DOHH2 (cell line): ENCODE measurements at regions not wholly inside any gene's neighbourhood (a gene's known extent, or its start where the extent isn't known, plus 50 kb on each side); places are given as distances from the start of the nearest gene placed in this dataset.

Source experiments
- H3F3A ChIP-seq: fragments of 200-600 bp; sonication (generic), shearing (Covaris generic); 2 replicates; pipeline ENCODE4 v1.6.0; 2016; ENCODE audit warnings: antibody characterized with exemption, mild to moderate bottlenecking; ENCODE audit not compliant: control insufficient read depth, insufficient read depth
- H3K27ac ChIP-seq: fragments of 200-600 bp; sonication (generic); 2 replicates; pipeline ENCODE4 v1.5.1; 2014; ENCODE audit warnings: low read depth, mild to moderate bottlenecking, low read length, moderate library complexity
- H3K27me3 ChIP-seq: fragments of 200-600 bp; sonication (generic); 2 replicates; pipeline ENCODE4 v1.6.1; 2014; ENCODE audit warnings: mild to moderate bottlenecking, low read length, mixed read lengths; ENCODE audit not compliant: control insufficient read depth
- H3K36me3 ChIP-seq: fragments of 200-600 bp; sonication (generic); 2 replicates; pipeline ENCODE4 v1.6.1; 2014; ENCODE audit warnings: mild to moderate bottlenecking, low read length, moderate library complexity, mixed read lengths; ENCODE audit not compliant: control insufficient read depth
- H3K4me1 ChIP-seq: fragments of 200-600 bp; sonication (generic); 2 replicates; pipeline ENCODE4 v1.6.1; 2014; ENCODE audit warnings: mild to moderate bottlenecking, low read length, mixed read lengths; ENCODE audit not compliant: control insufficient read depth
- H3K4me2 ChIP-seq: fragments of 200-600 bp; sonication (generic); 2 replicates; pipeline ENCODE4 v1.6.0; 2014; ENCODE audit warnings: mild to moderate bottlenecking, low read length, moderate library complexity
- H3K4me3 ChIP-seq: fragments of 200-600 bp; sonication (generic); 2 replicates; pipeline ENCODE4 v1.5.1; 2014; ENCODE audit warnings: mild to moderate bottlenecking, low read length, mixed read lengths
- H3K79me2 ChIP-seq: fragments of 200-600 bp; sonication (generic); 2 replicates; pipeline ENCODE4 v1.6.1; 2014; ENCODE audit warnings: mild to moderate bottlenecking, low read length, mixed read lengths; ENCODE audit not compliant: control insufficient read depth
- H3K9me2 ChIP-seq: fragments of 200-600 bp; sonication (generic); replicated peaks from 2 replicates; pipeline ENCODE4 v1.6.1; 2014; ENCODE audit warnings: mild to moderate bottlenecking, low read length, mixed read lengths; ENCODE audit not compliant: control insufficient read depth
- H3K9me3 ChIP-seq: fragments of 200-600 bp; sonication (generic); 2 replicates; pipeline ENCODE4 v1.6.1; 2014; ENCODE audit warnings: antibody characterized with exemption, low read length, mixed read lengths; ENCODE audit not compliant: control insufficient read depth, insufficient read depth
- H4K20me1 ChIP-seq: fragments of 200-600 bp; sonication (generic); 2 replicates; pipeline ENCODE4 v1.6.0; 2014; ENCODE audit warnings: low read depth, mild to moderate bottlenecking, antibody characterized with exemption, low read length, moderate library complexity; ENCODE audit not compliant: control insufficient read depth, insufficient read depth
- EZH2phosphoT487 ChIP-seq: fragments of 200-600 bp; sonication (generic); IDR thresholded peaks from 2 replicates; pipeline ENCODE4 v1.6.1; 2017; ENCODE audit warnings: borderline replicate concordance, mild to moderate bottlenecking, antibody characterized with exemption, low read length, moderate library complexity, mixed read lengths
- TF ChIP-seq, protein P1 (sequence below): fragments of 200-600 bp; sonication (generic); IDR thresholded peaks from one replicate; pipeline ENCODE4 v1.5.1; 2014; ENCODE audit warnings: antibody characterized with exemption, mild to moderate bottlenecking, low read depth, low read length; ENCODE audit not compliant: poor library complexity, severe bottlenecking

- Histone ChIP-seq H3K79me2 (no peaks in the 10 kb centered on the region), H3K27me3 (no peaks in the 10 kb centered on the region), H3K4me3 (no peak overlapping the region), H3K27ac (no peak overlapping the region), H4K20me1 (no peaks in the 10 kb centered on the region), H3K36me3 (no peaks in the 10 kb centered on the region), H3K9me2 (no peaks in the 10 kb centered on the region), H3K9me3 (no peaks in the 10 kb centered on the region), H3K4me1 (no peaks in the 10 kb centered on the region), H3K4me2 (no peak overlapping the region), H3F3A (no peaks in the 10 kb centered on the region)
- TF ChIP-seq, protein P1, sequence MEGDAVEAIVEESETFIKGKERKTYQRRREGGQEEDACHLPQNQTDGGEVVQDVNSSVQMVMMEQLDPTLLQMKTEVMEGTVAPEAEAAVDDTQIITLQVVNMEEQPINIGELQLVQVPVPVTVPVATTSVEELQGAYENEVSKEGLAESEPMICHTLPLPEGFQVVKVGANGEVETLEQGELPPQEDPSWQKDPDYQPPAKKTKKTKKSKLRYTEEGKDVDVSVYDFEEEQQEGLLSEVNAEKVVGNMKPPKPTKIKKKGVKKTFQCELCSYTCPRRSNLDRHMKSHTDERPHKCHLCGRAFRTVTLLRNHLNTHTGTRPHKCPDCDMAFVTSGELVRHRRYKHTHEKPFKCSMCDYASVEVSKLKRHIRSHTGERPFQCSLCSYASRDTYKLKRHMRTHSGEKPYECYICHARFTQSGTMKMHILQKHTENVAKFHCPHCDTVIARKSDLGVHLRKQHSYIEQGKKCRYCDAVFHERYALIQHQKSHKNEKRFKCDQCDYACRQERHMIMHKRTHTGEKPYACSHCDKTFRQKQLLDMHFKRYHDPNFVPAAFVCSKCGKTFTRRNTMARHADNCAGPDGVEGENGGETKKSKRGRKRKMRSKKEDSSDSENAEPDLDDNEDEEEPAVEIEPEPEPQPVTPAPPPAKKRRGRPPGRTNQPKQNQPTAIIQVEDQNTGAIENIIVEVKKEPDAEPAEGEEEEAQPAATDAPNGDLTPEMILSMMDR = no peak
- no peak for TF ChIP-seq EZH2phosphoT487
Measured at GRCh38 chr18:43501099-43501498, 223.8 kb upstream of the SYT4 start.

GRCh38 chr18:43506935-43507334 lies 229.6 kb upstream of the SYT4 start:
- H3K4me3 ChIP-seq = no peak overlapping the region
- no peaks in the 10 kb centered on the region for H3K36me3 ChIP-seq
- no peak overlapping the region for H3K27ac ChIP-seq
- H4K20me1 ChIP-seq = no peaks in the 10 kb centered on the region
- no peak for TF ChIP-seq EZH2phosphoT487
- TF ChIP-seq, protein P1 = no peak
- no peaks in the 10 kb centered on the region for H3K4me1 ChIP-seq
- peaks cover 10% of the 10 kb centered on the region; the same call in 1 of the 2 replicates for H3K9me3 ChIP-seq
- H3K4me2 ChIP-seq = no peak overlapping the region
- H3K9me2 ChIP-seq = no peaks in the 10 kb centered on the region
- H3K27me3 ChIP-seq = no peaks in the 10 kb centered on the region
- H3K79me2 ChIP-seq = no peaks in the 10 kb centered on the region
- no peaks in the 10 kb centered on the region for H3F3A ChIP-seq

DNA sequence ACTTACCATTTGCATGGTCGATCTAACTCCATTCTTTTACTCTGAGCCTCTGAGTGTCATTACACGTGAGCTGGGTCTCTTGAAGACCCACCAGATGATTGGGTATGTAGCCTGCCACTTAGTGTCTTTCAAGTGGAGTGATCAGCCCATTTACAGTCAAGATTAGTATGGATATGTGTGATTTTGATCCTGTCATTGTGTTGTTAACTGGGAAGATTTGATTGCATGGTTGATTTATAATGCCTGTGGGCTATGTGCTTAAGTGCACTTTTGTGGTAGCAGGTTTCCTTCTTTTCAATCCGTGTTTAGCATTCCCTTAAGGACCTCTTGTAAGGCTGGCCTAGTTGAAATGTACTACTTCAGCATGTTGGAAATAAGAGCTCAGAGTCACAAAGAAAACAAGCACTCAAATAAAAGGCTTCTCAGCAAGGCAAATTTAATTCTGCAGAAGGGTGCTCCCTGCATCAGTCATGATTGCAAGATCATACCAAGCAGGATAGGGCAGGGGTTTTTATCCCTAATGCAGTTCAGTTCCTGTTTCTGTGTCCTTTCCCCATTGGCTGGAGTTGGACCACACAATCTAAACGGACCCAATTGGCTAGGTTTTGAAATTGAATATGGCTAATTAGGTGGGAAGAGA lies 230.7 kb upstream of the SYT4 start:
- no peak overlapping the region for H3K27ac ChIP-seq
- H3F3A ChIP-seq = no peaks in the 10 kb centered on the region
- H3K9me2 ChIP-seq = no peaks in the 10 kb centered on the region
- H3K4me3 ChIP-seq = no peak overlapping the region
- H3K9me3 ChIP-seq = peaks cover 10% of the 10 kb centered on the region; the same call in 1 of the 2 replicates
- H3K27me3 ChIP-seq = no peaks in the 10 kb centered on the region
- TF ChIP-seq, protein P1 = no peak
- no peak for TF ChIP-seq EZH2phosphoT487
- H3K4me2 ChIP-seq = no peak overlapping the region
- H3K79me2 ChIP-seq = no peaks in the 10 kb centered on the region
- no peaks in the 10 kb centered on the region for H4K20me1 ChIP-seq
- no peaks in the 10 kb centered on the region for H3K36me3 ChIP-seq
- H3K4me1 ChIP-seq = no peaks in the 10 kb centered on the region
